Uterus (tissue), 2 donors: ENCODE measurements at regions not wholly inside any gene's neighbourhood (a gene's known extent, or its start where the extent isn't known, plus 50 kb on each side); places are given as distances from the start of the nearest gene placed in this dataset.

Source experiments
- CTCF ChIP-seq, 4 experiments: fragments of 200-600 bp in 2 of 4; fragments of 450-650 bp in 2 of 4; sonication (generic) in 2 of 4; IDR thresholded peaks; one replicate each; pipeline ENCODE4 v1.5.1; 2016 to 2019; ENCODE audit warnings: antibody characterized with exemption in 4 of 4, mild to moderate bottlenecking in 2 of 4, moderate library complexity in 1 of 4
- POLR2A ChIP-seq, 2 donors: fragments of 450-650 bp; IDR thresholded peaks; one replicate each; pipeline ENCODE4 v1.6.1; 2016; ENCODE audit warnings: antibody characterized with exemption in 2 of 2, mild to moderate bottlenecking in 1 of 2, moderate library complexity in 1 of 2

GRCh38 chr12:126159139-126159538, 1093.9 kb downstream of the AACS start:
- TF ChIP-seq POLR2A (IDR thresholded peaks at IDR 0.05) (no peak), CTCF (IDR thresholded peaks at IDR 0.05) (no peak)
